Psoas muscle (tissue), 7 donors: ENCODE measurements at regions not wholly inside any gene's neighbourhood (a gene's known extent, or its start where the extent isn't known, plus 50 kb on each side); places are given as distances from the start of the nearest gene placed in this dataset.
"Not testable (repeated sequence)": the region's sequence is repeated elsewhere in the genome, so short reads cannot be mapped to it uniquely, and the experiment has no call there.

Experiments used
- ATAC-seq, 4 donors: fragments of 200-7000 bp; cut with Tn5 transposase; one replicate each; pipeline ENCODE4 v1.9.1; 2020; ENCODE audit warnings: moderate library complexity in 3 of 4, mild to moderate bottlenecking in 2 of 4
- DNase-seq, 2 donors: peaks; one replicate each; pipeline ENCODE4 v3.0.0-alpha.2; 2020
- H3K27ac ChIP-seq: fragments of 200-600 bp; one replicate; pipeline ENCODE4 v1.8.0; 2022
- H3K27me3 ChIP-seq, 3 donors: fragments of 200-600 bp in 1 of 3; one replicate each; pipeline versions ENCODE4 v1.6.1 to v1.8.0; 2013 to 2022; ENCODE audit warnings: low read length in 2 of 3, mild to moderate bottlenecking in 2 of 3, moderate library complexity in 1 of 3; ENCODE audit not compliant: insufficient read depth in 3 of 3
- H3K36me3 ChIP-seq, 2 donors: fragments of 200-600 bp in 1 of 2; one replicate each; pipeline versions ENCODE4 v1.6.1 to v1.8.0; 2013 to 2022; ENCODE audit warnings: low read depth in 1 of 2, mild to moderate bottlenecking in 1 of 2, moderate library complexity in 1 of 2; ENCODE audit not compliant: insufficient read depth in 1 of 2
- H3K4me1 ChIP-seq: fragments of 200-600 bp; one replicate; pipeline ENCODE4 v1.8.0; 2022
- H3K4me3 ChIP-seq: fragments of 200-600 bp; one replicate; pipeline ENCODE4 v1.8.0; 2022; ENCODE audit warnings: mild to moderate bottlenecking
- H3K9me3 ChIP-seq: fragments of 200-600 bp; one replicate; pipeline ENCODE4 v1.8.0; 2022
- CTCF ChIP-seq: fragments of 200-600 bp; IDR thresholded peaks from one replicate; pipeline ENCODE4 v1.8.0; 2022; ENCODE audit warnings: antibody characterized with exemption
- WGBS, 3 donors: extraction: QIAGEN DNeasy Blood & Tissue Kit; methylation state at CpG; one replicate each; pipeline versions ENCODE4 v1.1.6 to v1.1.7; 2013; 5-methylcytosine and 5-hydroxymethylcytosine counted together
- intact Hi-C, 2 donors: fragments of 100-400 bp; cut with DNase I; formaldehyde crosslinking; loops; one replicate each; pipeline versions ENCODE4 v1.11.0 to v1.14.2; 2022
- donor health status: healthy with polysubstance abuse.
- donor health status: DM: no; HTN: no; CAD: no; lungs with moderate emphysema.
- donor health status: Bipolar disorder and iron deficiency.
- donor health status: healthy.
- donor health status: DM: yes; HTN: yes; CAD: no.
- donor health status: DM: no; HTN: no; CAD: no.
- donor health status: DM: yes; HTN: yes; CAD: no.

DNA sequence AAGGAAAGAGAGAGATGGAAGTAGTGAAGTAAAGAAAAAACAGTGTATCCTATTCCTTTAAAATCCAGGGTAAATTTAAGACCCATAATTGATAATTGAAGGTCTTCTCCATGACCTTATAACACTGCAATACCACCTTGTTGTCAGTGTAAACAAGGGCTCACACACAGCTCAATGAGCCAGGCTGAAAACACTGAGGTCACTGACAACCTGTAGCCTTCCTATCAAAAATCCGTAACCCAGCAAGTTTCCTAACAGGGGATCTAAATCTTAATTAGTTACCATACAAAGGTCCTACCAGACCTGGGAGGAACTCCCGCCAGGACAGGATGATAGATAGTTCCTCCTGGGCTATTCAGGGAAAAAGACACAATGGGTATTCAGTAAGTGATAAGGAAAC lies 1677.1 kb downstream of the OLFM4 start:
- no peaks in the 10 kb centered on the region for H3K9me3 ChIP-seq
- H3K4me3 ChIP-seq = no peak overlapping the region
- no peak overlapping the region for H3K27ac ChIP-seq
- ATAC-seq (no peak), DNase-seq (no peak)
- TF ChIP-seq CTCF = no peak
- H3K36me3 ChIP-seq = no peaks in the 10 kb centered on the region
- intact Hi-C loops = no loop called here
- 66 to 70% (median 68%) methylated on average over 2 of the region's 2 CpGs for WGBS, 3 donors
- no peaks in the 10 kb centered on the region for H3K27me3 ChIP-seq
- H3K4me1 ChIP-seq = no peaks in the 10 kb centered on the region

DNA sequence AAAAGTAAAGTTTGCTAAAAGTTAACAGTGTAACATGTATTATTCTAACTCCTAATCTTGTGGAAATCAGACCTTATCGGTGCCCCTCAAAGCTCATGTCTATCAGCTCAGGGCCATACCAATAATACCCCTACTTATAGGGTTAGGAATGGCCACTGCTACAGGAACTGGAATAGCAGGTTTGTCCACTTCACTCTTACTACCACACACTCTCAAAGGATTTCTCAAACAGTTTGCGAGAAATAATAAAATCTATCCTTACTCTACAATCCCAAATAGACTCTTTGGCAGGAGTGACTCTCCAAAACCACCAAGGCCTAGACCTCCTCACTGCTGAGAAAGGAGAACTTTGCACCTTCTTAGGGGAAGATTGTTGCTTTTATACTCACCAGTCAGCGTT lies 1677.7 kb downstream of the OLFM4 start:
- DNase-seq (no peak), ATAC-seq (no peak)
- H3K9me3 ChIP-seq = no peaks in the 10 kb centered on the region

DNA sequence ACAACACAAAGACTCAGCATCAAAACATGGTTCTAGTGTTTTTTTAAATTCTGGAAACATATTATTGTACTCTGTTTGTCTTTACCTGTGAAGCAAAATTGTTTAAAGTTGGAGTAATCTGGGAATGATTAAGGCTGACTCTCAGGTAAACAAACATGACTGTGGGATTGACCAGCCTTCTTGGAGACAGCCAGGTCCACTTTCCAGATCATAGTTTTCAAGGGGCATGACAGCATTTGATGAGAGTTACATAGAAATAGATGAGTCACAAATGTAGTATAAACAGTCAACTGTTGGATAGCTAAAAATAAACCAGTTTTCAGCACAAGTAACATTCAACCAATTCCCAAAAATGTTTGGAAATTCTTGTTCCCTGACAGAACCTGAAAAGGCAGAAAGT lies 1680.9 kb downstream of the OLFM4 start:
- H3K9me3 ChIP-seq = no peaks in the 10 kb centered on the region
- H3K4me1 ChIP-seq = no peaks in the 10 kb centered on the region
- H3K36me3 ChIP-seq = no peaks in the 10 kb centered on the region
- intact Hi-C loops = no loop called here
- TF ChIP-seq CTCF = no peak
- H3K4me3 ChIP-seq = no peak overlapping the region
- H3K27me3 ChIP-seq = no peaks in the 10 kb centered on the region
- ATAC-seq (no peak), DNase-seq (no peak)
- no peak overlapping the region for H3K27ac ChIP-seq

More for the DNA sequence above, 1677.7 kb downstream of the OLFM4 start:
- Histone ChIP-seq H3K27me3 (no peaks in the 10 kb centered on the region), H3K36me3 (no peaks in the 10 kb centered on the region), H3K4me3 (no peak overlapping the region), H3K4me1 (no peaks in the 10 kb centered on the region), H3K27ac (no peak overlapping the region)
- no peak for TF ChIP-seq CTCF
- WGBS, 3 donors = 89 to 99% (median 94%) methylated on average over 3 of the region's 3 CpGs
- intact Hi-C loops = no loop called here

GRCh38 chr13:54733639-54734038 lies 1705.0 kb downstream of the OLFM4 start:
- WGBS, 3 donors = 52 to 56% (median 55%) methylated on average over 5 of the region's 5 CpGs
- Histone ChIP-seq H3K4me1 (no peaks in the 10 kb centered on the region), H3K27ac (no peak overlapping the region), H3K27me3 (no peaks in the 10 kb centered on the region), H3K9me3 (no peaks in the 10 kb centered on the region), H3K36me3 (no peaks in the 10 kb centered on the region), H3K4me3 (no peak overlapping the region)
- DNase-seq (no peak), ATAC-seq (no peak)
- intact Hi-C loops = no loop called here
- no peak for TF ChIP-seq CTCF

DNA sequence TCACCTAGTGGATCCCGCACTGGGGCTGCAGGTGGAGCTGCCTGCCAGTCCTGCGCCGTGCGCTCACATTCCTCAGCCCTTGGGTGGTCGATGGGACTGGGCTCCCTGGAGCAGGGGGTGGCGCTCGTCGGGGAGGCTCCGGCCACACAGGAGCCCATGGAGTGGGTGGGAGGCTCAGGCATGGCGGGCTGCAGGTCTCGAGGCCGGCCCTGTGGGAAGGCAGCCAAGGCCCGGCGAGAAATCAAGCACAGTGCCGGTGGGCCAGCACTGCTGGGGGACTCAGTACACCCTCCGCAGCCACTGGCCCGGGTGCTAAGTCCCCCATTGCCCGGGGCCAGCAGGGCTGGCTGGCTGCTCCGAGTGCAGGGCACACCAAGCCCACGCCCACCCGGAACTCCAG lies 1708.6 kb downstream of the OLFM4 start:
- 90 to 96% (median 94%) methylated on average over 11 to 21 of the region's 21 CpGs for WGBS, 3 donors
- DNase-seq, H3K36me3 ChIP-seq, H3K9me3 ChIP-seq, ATAC-seq, H3K4me3 ChIP-seq, H3K27ac ChIP-seq, H3K27me3 ChIP-seq, intact Hi-C loops, H3K4me1 ChIP-seq: not testable (repeated sequence)
